PFSK-1 (cell line): ENCODE measurements at regions not wholly inside any gene's neighbourhood (a gene's known extent, or its start where the extent isn't known, plus 50 kb on each side); places are given as distances from the start of the nearest gene placed in this dataset.

Experiments used
- FOXP2 ChIP-seq: optimal IDR thresholded peaks from 2 replicates; pipeline ENCODE3; 2011; ENCODE audit warnings: borderline replicate concordance, control low read depth, inconsistent platforms; ENCODE audit not compliant: insufficient read depth; ENCODE audit errors: extremely low read length, extremely low read depth
- POLR2AphosphoS5 ChIP-seq: IDR thresholded peaks from 2 replicates; pipeline ENCODE4 v1.6.1; 2012; ENCODE audit warnings: low read depth, mild to moderate bottlenecking, control low read depth, low read length, moderate library complexity
- REST ChIP-seq, 2 experiments: IDR thresholded peaks; 2 replicates each; pipeline versions ENCODE4 v1.6.1 to v1.8.0; 2011 to 2012; ENCODE audit warnings: low read depth in 2 of 2, low read length in 2 of 2, control low read depth in 1 of 2, inconsistent platforms in 1 of 2, mild to moderate bottlenecking in 1 of 2, moderate library complexity in 1 of 2; ENCODE audit not compliant: insufficient read depth in 1 of 2
- SIN3A ChIP-seq: IDR thresholded peaks from 2 replicates; pipeline ENCODE4 v1.6.1; 2012; ENCODE audit warnings: mild to moderate bottlenecking, low read length, moderate library complexity, borderline replicate concordance; ENCODE audit not compliant: insufficient read depth
- TAF1 ChIP-seq: IDR thresholded peaks from 2 replicates; pipeline ENCODE4 v1.6.1; 2012; ENCODE audit warnings: low read length, control low read depth, borderline replicate concordance; ENCODE audit not compliant: insufficient read depth

GRCh38 chr5:152072091-152072490 is 147.4 kb upstream of the GLRA1 start:
- no peak for TF ChIP-seq FOXP2
- no peak for TF ChIP-seq POLR2AphosphoS5
- no peak for TF ChIP-seq TAF1
- TF ChIP-seq SIN3A, result no peak
- TF ChIP-seq REST (IDR thresholded peaks at IDR 0.05; ENCODE audit: insufficient read depth in 1 of 2, low read depth in 2 of 2, low read length in 2 of 2), result no peak

GRCh38 chr5:152070591-152070990 is 145.9 kb upstream of the GLRA1 start:
- no peak for TF ChIP-seq POLR2AphosphoS5
- TF ChIP-seq SIN3A, result no peak
- TF ChIP-seq TAF1, result no peak
- TF ChIP-seq REST (IDR thresholded peaks at IDR 0.05; ENCODE audit: insufficient read depth in 1 of 2, low read depth in 2 of 2, low read length in 2 of 2), result no peak
- no peak for TF ChIP-seq FOXP2

- TF ChIP-seq REST (IDR thresholded peaks at IDR 0.05; ENCODE audit: insufficient read depth in 1 of 2, low read depth in 2 of 2, low read length in 2 of 2), result no peak
- no peak for TF ChIP-seq POLR2AphosphoS5
- TF ChIP-seq TAF1, result no peak
- no peak for TF ChIP-seq FOXP2
Measured at GRCh38 chr5:152066784-152067183, 142.1 kb upstream of the GLRA1 start.

- no peak for TF ChIP-seq SIN3A
- no peak for TF ChIP-seq TAF1
- no peak for TF ChIP-seq FOXP2
- no peak for TF ChIP-seq REST (IDR thresholded peaks at IDR 0.05; ENCODE audit: insufficient read depth in 1 of 2, low read depth in 2 of 2, low read length in 2 of 2)
- no peak for TF ChIP-seq POLR2AphosphoS5
Measured at GRCh38 chr5:152063004-152063403, 138.4 kb upstream of the GLRA1 start.

- TF ChIP-seq REST (IDR thresholded peaks at IDR 0.05; ENCODE audit: insufficient read depth in 1 of 2, low read depth in 2 of 2, low read length in 2 of 2) (no peak), SIN3A (no peak), TAF1 (no peak), POLR2AphosphoS5 (no peak), FOXP2 (no peak)
Measured at GRCh38 chr5:152061095-152061494, 136.4 kb upstream of the GLRA1 start.
